CD4-positive, alpha-beta T cell treated with Interleukin-1 beta for 1 hour (primary cell): ENCODE measurements at regions not wholly inside any gene's neighbourhood (a gene's known extent, or its start where the extent isn't known, plus 50 kb on each side); places are given as distances from the start of the nearest gene placed in this dataset.

ENCODE experiments used
- DNase-seq, 2 donors: peaks; one replicate each; pipeline ENCODE4 v3.0.0-alpha.2; 2020 to 2022

DNA sequence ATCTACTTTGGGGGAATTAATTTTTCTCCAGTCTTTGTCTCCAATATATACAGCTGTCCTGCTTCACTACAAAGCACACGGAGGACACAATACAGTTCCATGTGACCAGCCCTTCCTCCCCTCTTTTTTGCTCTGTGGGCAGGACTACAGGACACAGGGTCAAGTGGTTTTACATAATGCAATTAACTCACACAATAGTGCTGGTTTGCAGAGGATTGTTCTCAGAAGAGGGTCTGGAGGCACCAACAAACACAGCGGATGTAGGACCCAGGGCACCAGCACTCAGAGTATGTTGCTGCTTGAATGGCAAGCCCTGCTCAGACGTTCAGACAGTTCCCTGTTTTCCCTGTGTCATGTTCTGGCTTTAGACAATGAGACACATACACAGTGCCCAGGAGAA, 52.0 kb upstream of the NPTX2 start:
- no peak for DNase-seq

DNA sequence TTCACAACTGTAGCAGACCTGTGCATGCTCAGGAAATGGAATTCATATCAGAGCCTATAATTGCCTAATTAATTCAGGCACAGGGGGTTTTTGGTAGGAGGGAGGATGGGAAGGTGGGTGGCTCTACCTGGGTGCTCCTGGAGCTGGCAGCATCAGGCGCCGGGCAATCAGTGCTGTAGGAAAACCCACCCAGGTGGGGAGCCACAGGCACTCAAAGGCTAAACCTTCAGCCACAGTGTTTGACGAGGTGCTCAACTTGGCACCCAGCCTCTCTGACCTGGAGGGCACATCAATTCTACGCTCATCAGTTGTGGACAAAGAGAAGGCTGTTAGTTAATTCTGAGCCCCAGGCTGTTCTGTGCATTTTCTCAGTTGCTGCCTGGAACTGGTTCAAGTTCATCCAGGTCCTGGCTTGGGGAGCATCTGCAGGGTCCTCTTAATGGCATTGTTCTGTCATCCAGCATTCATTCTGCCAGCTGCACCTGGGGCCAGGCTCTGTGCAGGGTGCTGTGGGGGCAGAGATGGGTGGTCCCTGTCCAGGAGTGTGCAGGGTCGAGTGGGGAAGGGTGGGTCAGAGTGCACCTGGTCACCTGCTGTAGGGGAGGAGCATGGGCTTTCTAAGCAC, 54.1 kb upstream of the NPTX2 start:
- no peak for DNase-seq

DNA sequence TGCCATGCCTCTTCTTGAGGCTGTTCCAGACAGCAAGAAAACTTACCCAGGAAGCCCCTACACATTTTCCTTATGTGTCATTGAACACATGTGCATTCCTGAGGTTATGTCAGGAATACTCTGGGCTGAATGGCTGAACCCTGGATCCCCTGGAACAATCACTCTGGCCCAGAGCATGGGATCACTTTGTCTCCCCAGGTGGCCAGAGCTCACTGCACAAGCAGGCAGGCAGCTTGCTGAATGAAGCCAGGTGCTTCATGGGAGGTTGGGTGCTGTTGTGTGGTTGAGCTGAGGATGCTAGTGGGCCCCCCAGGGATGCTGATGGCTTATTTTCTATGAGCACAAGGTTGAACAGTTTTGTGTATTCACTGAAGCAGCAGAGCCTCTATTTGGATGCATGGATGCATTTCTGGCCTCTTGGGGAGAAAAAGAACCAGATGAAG, 54.7 kb upstream of the NPTX2 start:
- DNase-seq: no peak

- no peak for DNase-seq
Observed at GRCh38 chr7:98559958-98560357, 57.1 kb upstream of the NPTX2 start.

GRCh38 chr7:98559219-98559618, 57.9 kb upstream of the NPTX2 start:
- DNase-seq: no peak

DNA sequence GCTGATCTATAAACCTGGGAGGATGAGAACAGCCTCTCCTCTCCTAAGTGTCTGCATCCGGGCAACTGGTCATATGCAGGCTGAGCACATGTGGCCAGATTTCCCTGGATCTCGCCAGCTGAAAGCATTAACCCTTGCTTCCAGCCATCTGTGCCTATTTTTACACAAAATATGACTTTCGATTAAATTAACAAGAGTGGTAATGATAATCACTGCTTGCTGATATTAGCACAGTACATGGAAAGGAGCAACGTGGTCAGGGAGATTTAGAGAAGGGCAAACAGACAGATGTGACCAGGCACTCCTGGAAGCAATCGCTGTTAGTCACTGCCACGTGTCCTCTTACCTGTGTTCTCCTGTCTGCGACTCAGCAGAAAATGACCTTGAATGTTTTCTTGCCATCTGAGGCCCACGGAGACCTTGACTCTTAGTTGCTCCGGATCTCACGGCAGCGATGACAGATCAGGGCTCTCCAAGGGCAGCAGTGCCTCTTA, 59.5 kb upstream of the NPTX2 start:
- DNase-seq: no peak

GRCh38 chr7:98556288-98556687, 60.8 kb upstream of the NPTX2 start:
- DNase-seq: no peak

DNA sequence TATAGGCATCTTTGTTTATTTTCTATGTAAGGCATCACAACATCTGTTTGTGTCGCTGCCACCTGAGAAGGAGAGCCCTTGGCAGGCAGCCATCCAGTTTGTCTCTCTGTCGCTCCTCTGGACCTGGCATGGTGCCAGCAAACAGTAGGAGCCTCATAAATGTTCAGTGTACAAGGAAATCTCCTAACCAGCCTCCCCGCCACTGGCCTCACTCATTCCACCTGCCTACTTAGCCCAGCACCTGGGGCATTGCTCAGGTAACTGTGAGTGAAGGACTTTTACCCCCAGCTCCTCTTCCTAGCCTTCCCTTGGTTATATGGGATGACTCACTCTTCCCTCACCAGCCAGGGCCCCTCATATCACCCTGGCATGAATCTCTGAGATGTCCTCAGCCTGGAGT, 61.7 kb upstream of the NPTX2 start:
- no peak for DNase-seq

DNA sequence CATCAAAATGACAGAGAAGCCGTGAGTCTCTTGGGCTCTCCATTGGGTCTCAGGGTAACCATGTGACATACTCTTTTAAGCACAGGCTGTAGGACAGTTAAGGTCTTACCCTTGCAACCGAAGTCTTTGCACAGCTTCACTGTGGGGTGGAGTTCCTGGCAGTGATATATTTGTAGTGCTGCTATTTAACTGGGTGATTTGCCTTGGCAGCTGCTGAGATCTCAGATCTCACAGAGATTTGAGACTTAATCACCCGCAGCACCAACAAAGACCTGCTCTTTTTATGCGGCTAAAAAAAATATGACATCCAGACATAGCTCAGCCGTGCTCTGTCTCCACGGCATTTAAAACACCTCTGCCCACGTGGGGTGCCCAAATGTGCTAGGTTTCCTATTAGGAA, 63.4 kb upstream of the NPTX2 start:
- no peak for DNase-seq

GRCh38 chr7:98551611-98552273, 65.3 kb upstream of the NPTX2 start:
- DNase-seq: no peak

GRCh38 chr7:98548971-98549370, 68.1 kb upstream of the NPTX2 start:
- DNase-seq: no peak

DNA sequence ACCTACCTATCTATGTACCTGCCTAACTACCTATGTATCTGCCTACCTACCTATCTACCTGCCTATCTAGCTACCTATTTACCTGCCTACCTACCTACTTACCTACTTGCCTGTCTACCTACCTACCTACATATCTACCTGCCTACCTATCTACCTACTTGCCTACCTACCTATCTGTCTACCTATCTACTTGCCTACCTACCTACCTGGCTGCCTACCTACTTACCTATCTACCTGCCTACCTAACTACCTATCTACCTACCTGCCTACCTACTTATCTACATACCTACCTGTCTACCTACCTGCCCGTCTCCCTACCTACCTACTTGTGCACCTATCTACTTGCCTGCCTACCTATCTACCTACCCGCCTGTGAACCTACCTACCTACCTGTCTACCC, 68.7 kb upstream of the NPTX2 start:
- no peak for DNase-seq

- no peak for DNase-seq
Observed at GRCh38 chr7:98541101-98541500, 76.0 kb upstream of the NPTX2 start.

DNA sequence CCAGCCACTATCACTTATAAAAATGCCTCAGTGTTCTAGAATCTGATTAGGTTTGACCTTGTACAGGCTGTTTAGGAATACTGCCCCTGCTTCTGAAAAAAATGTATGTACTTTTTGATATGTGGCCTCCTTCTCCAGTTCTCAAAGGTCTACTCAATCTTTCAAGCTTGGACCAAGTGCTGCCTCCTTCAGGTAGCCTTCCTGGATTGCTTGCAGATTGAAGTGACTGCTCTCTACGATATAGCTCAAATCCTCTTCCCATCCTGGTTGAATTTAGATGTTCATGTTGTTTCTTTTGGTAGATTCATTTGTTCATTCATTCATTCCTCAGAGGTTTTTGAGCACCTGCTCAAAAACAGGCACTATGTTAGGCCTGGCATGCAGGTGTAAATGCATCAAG, 77.2 kb upstream of the NPTX2 start:
- DNase-seq: no peak

DNA sequence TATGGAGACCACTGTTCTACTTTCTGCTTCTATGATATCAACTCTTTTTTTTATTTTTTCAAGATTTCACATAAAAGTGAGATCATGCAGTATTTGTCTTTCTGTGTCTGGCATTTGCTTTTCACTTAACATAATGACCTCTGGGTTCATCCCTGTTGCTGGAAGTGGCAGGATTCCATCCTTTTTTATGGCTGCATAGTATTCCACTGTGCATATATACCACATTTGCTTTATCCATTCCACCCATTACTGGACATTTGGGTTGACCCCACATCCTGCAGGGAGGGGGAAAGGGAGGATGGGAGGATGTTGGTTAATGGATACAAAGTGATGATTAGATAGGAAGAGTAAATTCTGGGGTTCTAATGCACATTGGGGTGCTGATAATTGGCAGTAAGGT, 80.3 kb upstream of the NPTX2 start:
- DNase-seq: no peak

DNA sequence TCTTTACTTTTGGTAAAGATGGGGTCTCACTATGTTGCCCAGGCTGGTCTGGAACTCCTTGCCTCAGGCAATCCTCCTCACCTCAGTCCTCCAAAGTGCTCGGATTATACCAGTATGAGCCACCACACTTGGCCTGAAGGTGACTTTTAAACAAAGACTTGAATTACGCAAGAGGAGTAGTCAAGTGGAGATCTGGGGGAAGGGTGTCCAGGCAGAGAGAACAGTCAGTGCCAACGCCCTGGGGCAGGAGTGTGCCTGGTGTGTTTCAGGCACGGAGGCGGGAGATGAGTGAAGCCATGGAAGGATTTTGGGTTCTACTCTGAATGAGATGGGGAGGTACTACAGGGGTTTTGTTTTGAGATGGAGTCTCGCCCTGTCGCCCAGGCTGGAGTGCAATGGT, 82.6 kb upstream of the NPTX2 start:
- no peak for DNase-seq

DNA sequence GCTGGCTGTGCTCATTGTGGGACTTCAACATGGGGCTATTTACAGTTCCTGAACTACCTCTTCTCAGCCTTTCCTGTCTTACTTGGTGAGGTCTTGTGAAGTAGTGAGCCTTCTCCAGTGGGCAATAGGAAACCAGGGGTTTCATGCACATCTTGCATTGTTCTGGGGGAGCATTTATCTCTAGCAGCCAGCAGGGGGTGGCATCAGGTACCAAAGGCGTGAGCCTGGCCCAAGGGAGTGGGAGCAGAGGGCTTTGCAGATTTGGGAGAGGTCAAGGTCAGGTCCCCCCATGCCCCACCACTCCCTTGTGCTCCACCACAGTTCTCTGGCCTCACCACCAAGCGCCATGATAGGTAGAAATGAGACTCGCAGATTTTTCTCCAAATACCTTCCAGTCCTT, 85.4 kb upstream of the NPTX2 start:
- DNase-seq: no peak

- DNase-seq: no peak
Observed at GRCh38 chr7:98528079-98528478, 89.0 kb upstream of the NPTX2 start.

- DNase-seq: no peak
Observed at GRCh38 chr7:98526059-98526458, 91.0 kb upstream of the NPTX2 start.

DNA sequence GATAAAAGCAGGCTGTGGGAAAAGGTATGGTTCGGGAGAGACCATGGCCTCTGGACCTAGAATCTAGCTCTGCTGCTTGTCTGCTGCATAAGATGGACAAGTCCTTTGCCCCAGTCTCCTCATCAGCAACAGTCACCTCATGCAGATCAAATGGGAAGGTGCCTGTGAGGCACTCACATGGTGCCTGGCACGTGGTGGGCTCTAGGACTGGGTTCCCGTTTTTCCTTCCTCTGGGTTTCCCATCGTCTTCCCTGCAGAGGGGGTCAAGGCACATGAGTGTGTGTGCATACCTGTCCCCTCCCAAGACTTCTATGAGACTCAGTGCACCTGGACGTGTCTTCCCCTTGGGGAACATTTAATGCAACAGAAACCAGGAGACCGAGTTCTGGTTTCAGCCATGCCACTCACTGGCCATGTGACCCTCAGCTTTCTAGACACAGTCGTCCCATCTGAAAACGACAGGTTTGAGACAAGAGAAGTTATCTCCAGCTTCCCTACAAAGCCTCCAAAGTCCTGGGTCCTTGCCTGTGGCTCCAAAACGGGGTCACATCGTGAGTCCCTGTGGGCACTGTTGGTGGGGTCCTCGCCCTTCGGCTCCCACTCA, 95.9 kb upstream of the NPTX2 start:
- DNase-seq: no peak

- no peak for DNase-seq
Observed at GRCh38 chr7:98520356-98520951, 96.6 kb upstream of the NPTX2 start.

DNA sequence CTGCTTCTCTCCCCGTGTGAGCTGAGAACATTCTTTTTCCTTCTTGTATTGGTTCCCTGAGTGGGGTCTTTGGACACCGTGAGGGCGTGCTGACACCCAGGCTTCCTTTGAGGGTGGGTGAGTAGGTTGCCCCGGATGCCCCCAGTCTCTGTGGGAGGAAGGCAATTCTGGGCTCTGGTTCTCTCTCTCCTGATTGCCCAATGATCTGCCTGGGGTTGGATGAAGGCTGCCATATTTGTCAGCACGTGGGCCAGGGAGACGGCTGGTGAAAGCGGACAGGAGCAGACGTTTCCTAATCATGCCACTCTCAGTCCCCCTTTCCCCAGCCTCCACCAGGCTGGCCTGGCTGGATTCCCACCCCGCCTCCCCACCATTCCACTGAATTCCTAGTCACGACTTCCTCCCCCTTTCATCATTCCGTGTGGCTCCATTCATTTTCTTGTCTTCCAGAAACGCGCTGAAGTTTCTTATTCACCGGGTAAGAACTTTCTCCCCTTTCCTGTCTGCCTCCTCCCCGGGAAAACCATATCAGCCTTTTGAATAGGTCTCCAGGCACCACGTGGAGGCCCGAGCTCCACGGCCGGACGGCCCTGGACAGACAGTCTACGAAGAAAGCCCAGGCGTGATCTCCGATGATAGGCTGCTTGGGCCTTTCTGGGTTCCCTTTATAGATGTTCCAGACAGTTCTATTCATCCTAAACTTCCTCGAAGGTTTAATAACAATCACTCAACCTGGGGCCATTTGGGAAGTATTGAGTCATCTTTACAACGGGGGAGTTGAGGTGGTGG, 98.7 kb upstream of the NPTX2 start:
- DNase-seq: no peak

DNA sequence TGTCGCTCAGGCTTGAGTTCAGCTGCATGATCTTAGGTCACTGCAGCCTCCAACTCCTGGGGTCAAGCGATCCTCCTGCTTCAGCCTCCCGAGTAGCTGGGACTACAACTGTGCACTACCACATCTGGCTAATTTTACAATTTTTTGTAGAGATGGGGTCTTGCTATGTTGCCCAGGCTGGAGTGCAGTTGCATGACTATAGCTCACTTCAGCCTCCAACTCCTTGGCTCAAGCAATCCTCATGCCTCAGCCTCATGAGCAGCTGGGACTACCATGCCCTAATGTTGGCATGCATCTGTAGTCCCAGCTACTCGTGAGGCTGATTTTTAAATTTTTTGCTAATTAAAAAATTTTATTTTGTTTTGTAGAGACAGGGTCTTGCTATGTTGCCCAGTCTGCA, 101.9 kb upstream of the NPTX2 start:
- no peak for DNase-seq
